ENCODE measurements at regions not wholly inside any gene's neighbourhood (a gene's known extent, or its start where the extent isn't known, plus 50 kb on each side); places are given as distances from the start of the nearest gene placed in this dataset.

- no peak for DNase-seq (ENCODE audit: low spot score)
Observed at GRCh38 chr13:106034201-106034600, 501.3 kb downstream of the EFNB2 start.

- no peak for DNase-seq (ENCODE audit: low spot score)
Observed at GRCh38 chr13:106033659-106034058, 501.8 kb downstream of the EFNB2 start.

- DNase-seq (ENCODE audit: low spot score): no peak
Observed at GRCh38 chr13:106032441-106032840, 503.0 kb downstream of the EFNB2 start.

- no peak for DNase-seq (ENCODE audit: low spot score)
Observed at GRCh38 chr13:106029676-106030290, 505.7 kb downstream of the EFNB2 start.

- DNase-seq (ENCODE audit: low spot score): no peak
Observed at GRCh38 chr13:106028911-106029310, 506.6 kb downstream of the EFNB2 start.

- DNase-seq (ENCODE audit: low spot score): no peak
Observed at GRCh38 chr13:106011600-106011999, 523.9 kb downstream of the EFNB2 start.

GRCh38 chr13:106010836-106011235 lies 524.6 kb downstream of the EFNB2 start:
- no peak for DNase-seq (ENCODE audit: low spot score)

GRCh38 chr13:106008540-106008939 lies 526.9 kb downstream of the EFNB2 start:
- DNase-seq (ENCODE audit: low spot score): no peak

GRCh38 chr13:106007156-106007555 lies 528.3 kb downstream of the EFNB2 start:
- DNase-seq (ENCODE audit: low spot score): no peak

- no peak for DNase-seq (ENCODE audit: low spot score)
Observed at GRCh38 chr13:106003651-106004050, 531.8 kb downstream of the EFNB2 start.

- no peak for DNase-seq (ENCODE audit: low spot score)
Observed at GRCh38 chr13:106001443-106001842, 534.0 kb downstream of the EFNB2 start.

- no peak for DNase-seq (ENCODE audit: low spot score)
Observed at GRCh38 chr13:105997581-105998550, 537.6 kb downstream of the EFNB2 start.

- DNase-seq (ENCODE audit: low spot score): no peak
Observed at GRCh38 chr13:105996391-105997025, 539.0 kb downstream of the EFNB2 start.

- DNase-seq (ENCODE audit: low spot score): no peak
Observed at GRCh38 chr13:105994340-105994739, 541.1 kb downstream of the EFNB2 start.

GRCh38 chr13:105991622-105992277 lies 543.7 kb downstream of the EFNB2 start:
- no peak for DNase-seq (ENCODE audit: low spot score)

GRCh38 chr13:105991131-105991530 lies 544.3 kb downstream of the EFNB2 start:
- DNase-seq (ENCODE audit: low spot score): no peak

- DNase-seq (ENCODE audit: low spot score): no peak
Observed at GRCh38 chr13:105990256-105990958, 545.1 kb downstream of the EFNB2 start.

- DNase-seq (ENCODE audit: low spot score): no peak
Observed at GRCh38 chr13:105984646-105985045, 550.8 kb downstream of the EFNB2 start.

GRCh38 chr13:105984236-105984635 lies 551.2 kb downstream of the EFNB2 start:
- DNase-seq (ENCODE audit: low spot score): no peak

- DNase-seq (ENCODE audit: low spot score): no peak
Observed at GRCh38 chr13:105982219-105982930, 553.1 kb downstream of the EFNB2 start.
